Vagina (tissue), 2 donors: ENCODE measurements at regions not wholly inside any gene's neighbourhood (a gene's known extent, or its start where the extent isn't known, plus 50 kb on each side); places are given as distances from the start of the nearest gene placed in this dataset.

ENCODE experiments used
- DNase-seq, 2 donors: peaks; one replicate each; pipeline ENCODE4 v3.0.0-alpha.2; 2017; ENCODE audit errors: extremely low spot score in 2 of 2
- H3K27ac ChIP-seq: fragments of 200-600 bp; sonication (generic); one replicate; pipeline ENCODE4 v1.5.1; 2019
- H3K27me3 ChIP-seq: fragments of 200-600 bp; sonication (generic); one replicate; pipeline ENCODE4 v1.5.1; 2019
- H3K36me3 ChIP-seq, 2 donors: fragments of 200-600 bp; sonication (generic); one replicate each; pipeline ENCODE4 v1.5.1; 2017 to 2019
- H3K4me1 ChIP-seq: fragments of 200-600 bp; sonication (generic); one replicate; pipeline ENCODE4 v1.5.1; 2019
- H3K4me3 ChIP-seq, 2 donors: fragments of 200-600 bp; sonication (generic); 1 replicate in 1 of 2; 2 replicates in 1 of 2; pipeline ENCODE4 v1.5.1; 2016 to 2019
- H3K9me3 ChIP-seq: fragments of 200-600 bp; sonication (generic); one replicate; pipeline ENCODE4 v1.5.1; 2019
- CTCF ChIP-seq, 3 experiments: fragments of 450-650 bp in 2 of 3; fragments of 200-600 bp in 1 of 3; sonication (generic) in 1 of 3; IDR thresholded peaks; one replicate each; pipeline ENCODE4 v1.5.1; 2017 to 2019; ENCODE audit warnings: antibody characterized with exemption in 3 of 3, mild to moderate bottlenecking in 2 of 3, moderate library complexity in 2 of 3
- POLR2A ChIP-seq, 2 donors: fragments of 450-650 bp; IDR thresholded peaks; one replicate each; pipeline ENCODE4 v1.6.1; 2017; ENCODE audit warnings: antibody characterized with exemption in 2 of 2, mild to moderate bottlenecking in 2 of 2, moderate library complexity in 2 of 2
- POLR2AphosphoS5 ChIP-seq, 2 donors: sonication (generic); formaldehyde crosslinking; IDR thresholded peaks; one replicate each; pipeline ENCODE4 v1.9.0; 2017; ENCODE audit warnings: antibody characterized with exemption in 2 of 2, mild to moderate bottlenecking in 2 of 2, low read depth in 1 of 2; ENCODE audit not compliant: insufficient read depth in 1 of 2
- intact Hi-C: fragments of 100-400 bp; cut with DNase I; formaldehyde crosslinking; loops from one replicate; pipeline ENCODE4 v1.15.1; 2023

- Histone ChIP-seq H3K4me3 (no peak overlapping the region), H3K36me3 (no peaks in the 10 kb centered on the region), H3K4me1 (no peaks in the 10 kb centered on the region), H3K27me3 (no peaks in the 10 kb centered on the region), H3K9me3 (no peaks in the 10 kb centered on the region), H3K27ac (no peak overlapping the region)
- intact Hi-C loops, result no loop called here
- TF ChIP-seq POLR2AphosphoS5 (IDR thresholded peaks at IDR 0.05; ENCODE audit: insufficient read depth in 1 of 2, low read depth in 1 of 2), result no peak
- TF ChIP-seq CTCF (IDR thresholded peaks at IDR 0.05), result no peak
- no peak for TF ChIP-seq POLR2A (IDR thresholded peaks at IDR 0.05)
- DNase-seq, result no peak
Observed at GRCh38 chr5:36355516-36355915, 53.8 kb upstream of the RANBP3L start.

GRCh38 chr5:36356915-36357314 is 55.2 kb upstream of the RANBP3L start:
- H3K9me3 ChIP-seq, result no peaks in the 10 kb centered on the region
- no peaks in the 10 kb centered on the region for H3K36me3 ChIP-seq
- H3K4me3 ChIP-seq, result no peak overlapping the region
- no peak for DNase-seq
- no peaks in the 10 kb centered on the region for H3K4me1 ChIP-seq
- H3K27ac ChIP-seq, result no peak overlapping the region
- no peak for TF ChIP-seq CTCF (IDR thresholded peaks at IDR 0.05)
- TF ChIP-seq POLR2A (IDR thresholded peaks at IDR 0.05), result no peak
- TF ChIP-seq POLR2AphosphoS5 (IDR thresholded peaks at IDR 0.05; ENCODE audit: insufficient read depth in 1 of 2, low read depth in 1 of 2), result no peak
- no peaks in the 10 kb centered on the region for H3K27me3 ChIP-seq
- intact Hi-C loops, result no loop called here

- Histone ChIP-seq H3K27ac (no peak overlapping the region), H3K4me3 (no peak overlapping the region), H3K27me3 (no peaks in the 10 kb centered on the region)
Observed at GRCh38 chr5:36357391-36357975, 55.8 kb upstream of the RANBP3L start.

GRCh38 chr5:36359267-36359666 is 57.6 kb upstream of the RANBP3L start:
- Histone ChIP-seq H3K27ac (no peak overlapping the region), H3K4me3 (no peak overlapping the region), H3K36me3 (no peaks in the 10 kb centered on the region), H3K9me3 (no peaks in the 10 kb centered on the region), H3K4me1 (peaks cover 7% of the 10 kb centered on the region), H3K27me3 (no peaks in the 10 kb centered on the region)
- no peak for DNase-seq
- intact Hi-C loops, result no loop called here
- TF ChIP-seq POLR2A (IDR thresholded peaks at IDR 0.05), result no peak
- TF ChIP-seq CTCF (IDR thresholded peaks at IDR 0.05), result no peak
- TF ChIP-seq POLR2AphosphoS5 (IDR thresholded peaks at IDR 0.05; ENCODE audit: insufficient read depth in 1 of 2, low read depth in 1 of 2), result no peak

More at GRCh38 chr5:36357391-36357975, 55.8 kb upstream of the RANBP3L start:
- Histone ChIP-seq H3K9me3 (no peaks in the 10 kb centered on the region), H3K36me3 (no peaks in the 10 kb centered on the region), H3K4me1 (no peaks in the 10 kb centered on the region)
- TF ChIP-seq POLR2A (IDR thresholded peaks at IDR 0.05) (no peak), CTCF (IDR thresholded peaks at IDR 0.05) (no peak), POLR2AphosphoS5 (IDR thresholded peaks at IDR 0.05; ENCODE audit: insufficient read depth in 1 of 2, low read depth in 1 of 2) (no peak)
- DNase-seq, result no peak
- intact Hi-C loops, result no loop called here

GRCh38 chr5:36360307-36360706 is 58.6 kb upstream of the RANBP3L start:
- no peaks in the 10 kb centered on the region for H3K9me3 ChIP-seq
- H3K27ac ChIP-seq, result no peak overlapping the region
- peaks cover 8% of the 10 kb centered on the region for H3K4me1 ChIP-seq
- intact Hi-C loops, result no loop called here
- H3K36me3 ChIP-seq, result no peaks in the 10 kb centered on the region
- DNase-seq, result no peak
- H3K27me3 ChIP-seq, result no peaks in the 10 kb centered on the region
- no peak overlapping the region for H3K4me3 ChIP-seq
- no peak for TF ChIP-seq CTCF (IDR thresholded peaks at IDR 0.05)
- TF ChIP-seq POLR2AphosphoS5 (IDR thresholded peaks at IDR 0.05; ENCODE audit: insufficient read depth in 1 of 2, low read depth in 1 of 2), result no peak
- TF ChIP-seq POLR2A (IDR thresholded peaks at IDR 0.05), result no peak
